Mesenchymal stem cell (in vitro differentiated cells and primary cell): ENCODE measurements at regions not wholly inside any gene's neighbourhood (a gene's known extent, or its start where the extent isn't known, plus 50 kb on each side); places are given as distances from the start of the nearest gene placed in this dataset.
"Not testable (repeated sequence)": the region's sequence is repeated elsewhere in the genome, so short reads cannot be mapped to it uniquely, and the experiment has no call there.

Source experiments
- DNase-seq: peaks from one replicate; pipeline ENCODE4 v3.0.0-alpha.2; 2013
- H2AFZ ChIP-seq: one replicate; pipeline ENCODE4 v1.6.1; 2013; ENCODE audit warnings: low read depth, mild to moderate bottlenecking, control low read depth, inconsistent platforms, low read length, moderate library complexity
- H2AK5ac ChIP-seq: 2 replicates; pipeline ENCODE4 v1.6.1; 2013; ENCODE audit warnings: low read length, moderate library complexity, mild to moderate bottlenecking, inconsistent platforms; ENCODE audit not compliant: severe bottlenecking
- H2BK120ac ChIP-seq: one replicate; pipeline ENCODE4 v1.6.1; 2013; ENCODE audit warnings: low read depth, mild to moderate bottlenecking, inconsistent platforms, low read length, moderate library complexity
- H2BK12ac ChIP-seq, 2 experiments: one replicate each; pipeline ENCODE4 v1.6.1; 2013; ENCODE audit warnings: inconsistent platforms in 2 of 2, low read length in 2 of 2, mild to moderate bottlenecking in 2 of 2, moderate library complexity in 2 of 2, control low read depth in 1 of 2
- H2BK15ac ChIP-seq: one replicate; pipeline ENCODE4 v1.6.1; 2013; ENCODE audit warnings: mild to moderate bottlenecking, low read depth, inconsistent platforms; ENCODE audit not compliant: poor library complexity, severe bottlenecking
- H2BK5ac ChIP-seq: 2 replicates; pipeline ENCODE4 v1.6.1; 2013; ENCODE audit warnings: low read depth, mild to moderate bottlenecking, low read length, control low read depth, inconsistent platforms; ENCODE audit not compliant: poor library complexity, severe bottlenecking
- H3K14ac ChIP-seq, 2 experiments: one replicate each; pipeline ENCODE4 v1.6.1; 2013; ENCODE audit warnings: inconsistent platforms in 2 of 2, low read length in 2 of 2, control low read depth in 1 of 2, mild to moderate bottlenecking in 1 of 2, moderate library complexity in 1 of 2
- H3K18ac ChIP-seq, 2 experiments: one replicate each; pipeline ENCODE4 v1.6.1; 2013; ENCODE audit warnings: inconsistent platforms in 2 of 2, low read length in 2 of 2, control low read depth in 1 of 2, low read depth in 1 of 2, mild to moderate bottlenecking in 1 of 2
- H3K23ac ChIP-seq, 2 experiments: one replicate each; pipeline ENCODE4 v1.6.1; 2013; ENCODE audit warnings: inconsistent platforms in 2 of 2, low read length in 2 of 2, mild to moderate bottlenecking in 2 of 2, moderate library complexity in 2 of 2, control low read depth in 1 of 2
- H3K27ac ChIP-seq: 2 replicates; pipeline ENCODE4 v1.5.1; 2013; ENCODE audit warnings: mild to moderate bottlenecking, moderate library complexity, low read length, control low read depth, inconsistent platforms; ENCODE audit not compliant: poor library complexity, severe bottlenecking
- H3K27me3 ChIP-seq, 2 experiments: 2 replicates each; pipeline versions ENCODE4 v1.6.1 to v1.7.0; 2013; ENCODE audit warnings: low read length in 2 of 2, mild to moderate bottlenecking in 2 of 2, moderate library complexity in 2 of 2, control low read depth in 1 of 2, inconsistent platforms in 1 of 2; ENCODE audit not compliant: control insufficient read depth in 1 of 2, insufficient read depth in 1 of 2
- H3K36me3 ChIP-seq, 2 experiments: 2 replicates each; pipeline versions ENCODE4 v1.6.1 to v1.7.0; 2013; ENCODE audit warnings: low read length in 2 of 2, control low read depth in 1 of 2, inconsistent platforms in 1 of 2, low read depth in 1 of 2, mild to moderate bottlenecking in 1 of 2; ENCODE audit not compliant: insufficient read depth in 2 of 2, control insufficient read depth in 1 of 2
- H3K4ac ChIP-seq, 2 experiments: one replicate each; pipeline ENCODE4 v1.6.1; 2013; ENCODE audit warnings: inconsistent platforms in 2 of 2, low read length in 2 of 2, mild to moderate bottlenecking in 2 of 2, moderate library complexity in 2 of 2, control low read depth in 1 of 2, low read depth in 1 of 2
- H3K4me1 ChIP-seq: 2 replicates; pipeline ENCODE4 v1.6.1; 2013; ENCODE audit warnings: low read depth, low read length, control low read depth; ENCODE audit not compliant: control insufficient read depth, insufficient read depth
- H3K4me2 ChIP-seq: 2 replicates; pipeline ENCODE4 v1.6.1; 2013; ENCODE audit warnings: low read length, mild to moderate bottlenecking, inconsistent platforms; ENCODE audit not compliant: poor library complexity, severe bottlenecking
- H3K4me3 ChIP-seq, 2 experiments: 2 replicates each; pipeline versions ENCODE4 v1.5.1 to v1.7.0; 2013; ENCODE audit warnings: low read length in 2 of 2, mild to moderate bottlenecking in 2 of 2, control low read depth in 1 of 2, low read depth in 1 of 2; ENCODE audit not compliant: insufficient read depth in 1 of 2
- H3K79me1 ChIP-seq: replicated peaks from 2 replicates; pipeline ENCODE4 v1.6.1; 2013; ENCODE audit warnings: mild to moderate bottlenecking, control low read depth, low read length, inconsistent platforms; ENCODE audit not compliant: poor library complexity, severe bottlenecking
- H3K9ac ChIP-seq: 2 replicates; pipeline ENCODE4 v1.7.0; 2013; ENCODE audit warnings: mild to moderate bottlenecking, low read length, moderate library complexity
- H3K9me3 ChIP-seq: 2 replicates; pipeline ENCODE4 v1.7.0; 2013; ENCODE audit warnings: mild to moderate bottlenecking, low read length; ENCODE audit not compliant: control insufficient read depth
- H4K8ac ChIP-seq: one replicate; pipeline ENCODE4 v1.6.1; 2013; ENCODE audit warnings: inconsistent platforms, mild to moderate bottlenecking, low read length, moderate library complexity
- H4K91ac ChIP-seq: one replicate; pipeline ENCODE4 v1.6.1; 2013; ENCODE audit warnings: mild to moderate bottlenecking, low read length, inconsistent platforms
- WGBS: methylation state at CpG from one replicate; pipeline ENCODE4 v1.1.7; 2013; ENCODE audit warnings: mixed read lengths; 5-methylcytosine and 5-hydroxymethylcytosine counted together

- H3K18ac ChIP-seq, H3K14ac ChIP-seq, H3K9me3 ChIP-seq, H3K4ac ChIP-seq, H3K9ac ChIP-seq, H2BK15ac ChIP-seq, H3K4me2 ChIP-seq, H3K79me1 ChIP-seq, H4K8ac ChIP-seq, H3K23ac ChIP-seq, H2AK5ac ChIP-seq, H2BK120ac ChIP-seq, H2BK5ac ChIP-seq, H2BK12ac ChIP-seq, H3K27ac ChIP-seq, H3K4me3 ChIP-seq, H2AFZ ChIP-seq, DNase-seq, H3K36me3 ChIP-seq, H3K27me3 ChIP-seq, H4K91ac ChIP-seq, H3K4me1 ChIP-seq: not testable (repeated sequence)
- WGBS, result 97% methylated on average over 41 of the region's 46 CpGs
Observed at GRCh38 chr7:79767876-79768560, 314.6 kb upstream of the MAGI2 start.

DNA sequence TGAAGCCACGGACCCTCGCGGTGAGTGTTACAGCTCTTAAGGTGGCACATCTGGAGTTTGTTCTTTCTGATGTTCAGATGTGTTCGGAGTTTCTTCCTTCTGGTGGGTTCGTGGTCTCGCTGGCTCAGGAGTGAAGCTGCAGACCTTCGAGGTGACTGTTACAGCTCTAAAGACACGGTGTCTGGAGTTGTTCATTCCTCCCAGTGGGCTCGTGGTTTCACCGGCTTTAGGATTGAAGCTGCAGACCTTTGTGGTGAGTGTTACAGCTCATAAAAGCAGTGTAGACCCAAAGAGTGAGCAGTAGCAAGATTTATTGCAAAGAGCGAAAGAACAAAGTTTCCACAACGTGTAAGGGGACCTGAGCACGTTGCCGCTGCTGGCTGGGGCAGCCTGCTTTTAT is 313.7 kb upstream of the MAGI2 start:
- not testable (repeated sequence) for H3K4ac ChIP-seq, H3K4me1 ChIP-seq, H3K9ac ChIP-seq, H3K18ac ChIP-seq, H2BK12ac ChIP-seq, H2AFZ ChIP-seq, H3K27me3 ChIP-seq, H4K91ac ChIP-seq, H2BK120ac ChIP-seq, H3K79me1 ChIP-seq, H3K9me3 ChIP-seq, H3K4me3 ChIP-seq, H2AK5ac ChIP-seq, H3K23ac ChIP-seq, H3K4me2 ChIP-seq, H3K27ac ChIP-seq, H2BK5ac ChIP-seq, DNase-seq, H3K14ac ChIP-seq, H2BK15ac ChIP-seq, H3K36me3 ChIP-seq, H4K8ac ChIP-seq
- WGBS, result 81% methylated on average over 14 of the region's 14 CpGs

- no peak overlapping the region for H3K9ac ChIP-seq
- H2BK12ac ChIP-seq, result no peak overlapping the region
- H3K4me2 ChIP-seq, result no peak overlapping the region
- H3K4ac ChIP-seq, result no peak overlapping the region
- no peak overlapping the region for H2BK5ac ChIP-seq
- H2AFZ ChIP-seq, result no peak overlapping the region
- no peaks in the 10 kb centered on the region for H3K4me1 ChIP-seq
- H2AK5ac ChIP-seq, result no peak overlapping the region
- no peak overlapping the region for H4K91ac ChIP-seq
- H3K18ac ChIP-seq, result no peak overlapping the region
- H2BK120ac ChIP-seq, result no peak overlapping the region
- no peak overlapping the region for H2BK15ac ChIP-seq
- H4K8ac ChIP-seq, result no peak overlapping the region
- no peaks in the 10 kb centered on the region for H3K79me1 ChIP-seq
- no peak for DNase-seq
- H3K27ac ChIP-seq, result no peak overlapping the region
- no peaks in the 10 kb centered on the region for H3K9me3 ChIP-seq
- WGBS, result 71% methylated on average over 1 of the region's 2 CpGs
- H3K4me3 ChIP-seq, result no peak overlapping the region
- H3K14ac ChIP-seq, result no peak overlapping the region
- no peak overlapping the region for H3K23ac ChIP-seq
- no peaks in the 10 kb centered on the region for H3K36me3 ChIP-seq
- H3K27me3 ChIP-seq, result no peaks in the 10 kb centered on the region
Observed at GRCh38 chr7:79761876-79762429, 308.5 kb upstream of the MAGI2 start.

GRCh38 chr7:79750941-79751340 is 297.5 kb upstream of the MAGI2 start:
- H3K4ac ChIP-seq, H3K4me1 ChIP-seq, H3K18ac ChIP-seq, H2BK5ac ChIP-seq, H3K4me2 ChIP-seq, H3K14ac ChIP-seq, H2BK15ac ChIP-seq, DNase-seq, H3K27ac ChIP-seq, H3K27me3 ChIP-seq, H3K9ac ChIP-seq, H4K8ac ChIP-seq, H3K23ac ChIP-seq, H2BK12ac ChIP-seq, H3K36me3 ChIP-seq, H3K79me1 ChIP-seq, H3K4me3 ChIP-seq, H4K91ac ChIP-seq, H2AFZ ChIP-seq, H2BK120ac ChIP-seq, H2AK5ac ChIP-seq: not testable (repeated sequence)
- peaks cover 13% of the 10 kb centered on the region for H3K9me3 ChIP-seq
- WGBS, result 97% methylated on average over 8 of the region's 8 CpGs
